Esophagus squamous epithelium (tissue), 4 donors: ENCODE measurements at regions not wholly inside any gene's neighbourhood (a gene's known extent, or its start where the extent isn't known, plus 50 kb on each side); places are given as distances from the start of the nearest gene placed in this dataset.

Source experiments
- CTCF ChIP-seq, 6 experiments: fragments of 450-650 bp in 4 of 6; fragments of 200-600 bp in 2 of 6; sonication (generic) in 2 of 6; IDR thresholded peaks; one replicate each; pipeline ENCODE4 v1.5.1; 2016 to 2019; ENCODE audit warnings: antibody characterized with exemption in 6 of 6, mild to moderate bottlenecking in 4 of 6, moderate library complexity in 4 of 6
- POLR2A ChIP-seq, 4 donors: fragments of 450-650 bp; IDR thresholded peaks; one replicate each; pipeline ENCODE4 v1.6.1; 2017; ENCODE audit warnings: antibody characterized with exemption in 4 of 4, mild to moderate bottlenecking in 4 of 4, moderate library complexity in 3 of 4

GRCh38 chr6:121522265-121522664 lies 86.8 kb downstream of the GJA1 start:
- TF ChIP-seq POLR2A (IDR thresholded peaks at IDR 0.05) (no peak), CTCF (IDR thresholded peaks at IDR 0.05) (no peak)
